Loucy (cell line): ENCODE measurements at regions not wholly inside any gene's neighbourhood (a gene's known extent, or its start where the extent isn't known, plus 50 kb on each side); places are given as distances from the start of the nearest gene placed in this dataset.

ENCODE experiments used
- H2AFZ ChIP-seq: fragments of 200-600 bp; sonication (generic); 2 replicates; pipeline ENCODE4 v1.6.0; 2016; ENCODE audit warnings: antibody characterized with exemption, mild to moderate bottlenecking, low read length, moderate library complexity
- H3F3A ChIP-seq: fragments of 200-600 bp; 2 replicates; pipeline ENCODE4 v1.6.0; 2016; ENCODE audit warnings: antibody characterized with exemption, low read depth, mild to moderate bottlenecking
- H3K27me3 ChIP-seq: fragments of 200-600 bp; sonication (generic); 2 replicates; pipeline ENCODE4 v1.6.1; 2014; ENCODE audit warnings: low read length, mild to moderate bottlenecking; ENCODE audit not compliant: insufficient read depth, poor library complexity, severe bottlenecking
- H3K36me3 ChIP-seq: fragments of 200-600 bp; sonication (generic); 2 replicates; pipeline ENCODE4 v1.6.1; 2016; ENCODE audit warnings: low read length; ENCODE audit not compliant: insufficient read depth
- H3K4me1 ChIP-seq: fragments of 200-600 bp; sonication (generic); 2 replicates; pipeline ENCODE4 v1.5.1; 2014; ENCODE audit warnings: low read length, mild to moderate bottlenecking; ENCODE audit not compliant: insufficient read depth, poor library complexity, severe bottlenecking
- H3K4me2 ChIP-seq: fragments of 200-600 bp; sonication (generic); 2 replicates; pipeline ENCODE4 v1.6.0; 2014; ENCODE audit warnings: antibody characterized with exemption, low read length, low read depth, mild to moderate bottlenecking; ENCODE audit not compliant: poor library complexity, severe bottlenecking
- H3K4me3 ChIP-seq: fragments of 200-600 bp; sonication (generic); 2 replicates; pipeline ENCODE4 v1.5.1; 2014; ENCODE audit warnings: low read length, mild to moderate bottlenecking, mixed read lengths; ENCODE audit not compliant: poor library complexity, severe bottlenecking
- H3K79me2 ChIP-seq: fragments of 200-600 bp; sonication (generic); 2 replicates; pipeline ENCODE4 v1.6.1; 2014; ENCODE audit warnings: low read length; ENCODE audit not compliant: insufficient read depth
- H3K9ac ChIP-seq: fragments of 200-600 bp; sonication (generic); 2 replicates; pipeline ENCODE4 v1.6.0; 2014; ENCODE audit warnings: mild to moderate bottlenecking, low read depth, low read length, moderate library complexity; ENCODE audit not compliant: poor library complexity, severe bottlenecking
- H3K9me2 ChIP-seq: fragments of 200-600 bp; sonication (generic); replicated peaks from 2 replicates; pipeline ENCODE4 v1.6.1; 2016; ENCODE audit warnings: low read depth, low read length, mixed read lengths
- H3K9me3 ChIP-seq: fragments of 200-600 bp; sonication (generic); 2 replicates; pipeline ENCODE4 v1.6.1; 2014; ENCODE audit warnings: mild to moderate bottlenecking, antibody characterized with exemption, low read length, low read depth; ENCODE audit not compliant: insufficient read depth
- H4K20me1 ChIP-seq: fragments of 200-600 bp; sonication (generic); 2 replicates; pipeline ENCODE4 v1.6.0; 2014; ENCODE audit warnings: antibody characterized with exemption, low read length, mild to moderate bottlenecking; ENCODE audit not compliant: insufficient read depth, poor library complexity, severe bottlenecking
- CTCF ChIP-seq: fragments of 200-600 bp; sonication (generic); conservative IDR thresholded peaks from 2 replicates; pipeline ENCODE4 v1.5.1; 2014; ENCODE audit warnings: mild to moderate bottlenecking, antibody characterized with exemption, low read length
- EZH2phosphoT487 ChIP-seq: fragments of 200-600 bp; IDR thresholded peaks from 2 replicates; pipeline ENCODE4 v1.6.1; 2018; ENCODE audit warnings: antibody characterized with exemption, mild to moderate bottlenecking, moderate library complexity, borderline replicate concordance

GRCh38 chr3:118196183-118196582, 838.5 kb downstream of the IGSF11 start:
- H3K27me3 ChIP-seq = no peaks in the 10 kb centered on the region
- H4K20me1 ChIP-seq = no peaks in the 10 kb centered on the region

GRCh38 chr3:118199044-118199443, 835.6 kb downstream of the IGSF11 start:
- Histone ChIP-seq H3K36me3 (no peaks in the 10 kb centered on the region), H3K9me2 (no peaks in the 10 kb centered on the region), H3F3A (no peaks in the 10 kb centered on the region), H3K4me1 (no peaks in the 10 kb centered on the region), H3K79me2 (no peaks in the 10 kb centered on the region), H3K27me3 (no peaks in the 10 kb centered on the region), H3K9me3 (no peaks in the 10 kb centered on the region), H4K20me1 (no peaks in the 10 kb centered on the region), H2AFZ (no peak overlapping the region), H3K4me2 (no peak overlapping the region), H3K4me3 (no peak overlapping the region), H3K9ac (no peak overlapping the region)
- TF ChIP-seq EZH2phosphoT487 (no peak), CTCF (no peak)

More at GRCh38 chr3:118196183-118196582, 838.5 kb downstream of the IGSF11 start:
- Histone ChIP-seq H3K9ac (no peak overlapping the region), H3K36me3 (no peaks in the 10 kb centered on the region), H2AFZ (no peak overlapping the region), H3K9me3 (no peaks in the 10 kb centered on the region), H3K4me3 (no peak overlapping the region), H3K79me2 (no peaks in the 10 kb centered on the region), H3K4me2 (no peak overlapping the region), H3F3A (no peaks in the 10 kb centered on the region), H3K4me1 (no peaks in the 10 kb centered on the region), H3K9me2 (no peaks in the 10 kb centered on the region)
- TF ChIP-seq EZH2phosphoT487 = no peak
- TF ChIP-seq CTCF = no peak

- no peak overlapping the region for H3K4me2 ChIP-seq
- no peak overlapping the region for H3K4me3 ChIP-seq
- TF ChIP-seq EZH2phosphoT487 (no peak), CTCF (no peak)
- no peaks in the 10 kb centered on the region for H3K36me3 ChIP-seq
- H3K27me3 ChIP-seq = no peaks in the 10 kb centered on the region
- no peak overlapping the region for H3K9ac ChIP-seq
- H4K20me1 ChIP-seq = no peaks in the 10 kb centered on the region
- no peaks in the 10 kb centered on the region for H3K4me1 ChIP-seq
- no peak overlapping the region for H2AFZ ChIP-seq
- no peaks in the 10 kb centered on the region for H3K9me3 ChIP-seq
- no peaks in the 10 kb centered on the region for H3F3A ChIP-seq
- no peaks in the 10 kb centered on the region for H3K79me2 ChIP-seq
- H3K9me2 ChIP-seq = no peaks in the 10 kb centered on the region
Observed at GRCh38 chr3:118204052-118204656, 830.5 kb downstream of the IGSF11 start.
